IMR-90 (cell line): ENCODE measurements at regions not wholly inside any gene's neighbourhood (a gene's known extent, or its start where the extent isn't known, plus 50 kb on each side); places are given as distances from the start of the nearest gene placed in this dataset.

ENCODE experiments used
- ATAC-seq: fragments of 200-7000 bp; cut with Tn5 transposase; 2 replicates; pipeline ENCODE4 v1.9.1; 2020; ENCODE audit warnings: low read depth, mild to moderate bottlenecking, moderate library complexity
- BruUV-seq: library from RNA; stranded (reverse); fragments of 400-500 nt; replicated peaks from 2 replicates; lab custom pipeline; 2021; lab: Mats Ljungman, UMichigan
- CTCF ChIA-PET: fragments of 300-600 bp; formaldehyde crosslinking; extraction: SDS; loops from one replicate; lab custom pipeline; 2021; ENCODE audit warnings: antibody characterized with exemption; lab: Yijun Ruan, JAX
- POLR2A ChIA-PET: fragments of 300-600 bp; sonication (Branson Sonifier 250); formaldehyde crosslinking; loops from one replicate; lab custom pipeline; 2022; ENCODE audit warnings: antibody characterized with exemption; ENCODE audit not compliant: unreplicated experiment; lab: Charles Lee
- DNase-seq: peaks from one replicate; pipeline ENCODE4 v3.0.0; 2013
- H2AFZ ChIP-seq: replicated peaks from 2 replicates; pipeline ENCODE3; 2013; ENCODE audit warnings: low read length, mild to moderate bottlenecking; ENCODE audit not compliant: poor library complexity
- H2AK5ac ChIP-seq: 2 replicates; pipeline ENCODE4 v1.6.1; 2013; ENCODE audit warnings: low read depth, low read length, inconsistent platforms
- H2AK9ac ChIP-seq: replicated peaks from 2 replicates; pipeline ENCODE3; 2013; ENCODE audit warnings: mild to moderate bottlenecking, low read depth, low read length, moderate library complexity; ENCODE audit not compliant: poor library complexity
- H2BK120ac ChIP-seq: 2 replicates; pipeline ENCODE4 v1.6.1; 2013; ENCODE audit warnings: low read depth, low read length, inconsistent platforms
- H2BK15ac ChIP-seq: 3 replicates; pipeline ENCODE4 v1.6.1; 2013; ENCODE audit warnings: low read depth, low read length, inconsistent platforms
- H2BK20ac ChIP-seq: 2 replicates; pipeline ENCODE4 v1.6.1; 2013; ENCODE audit warnings: low read depth, mild to moderate bottlenecking, inconsistent platforms, low read length, moderate library complexity
- H2BK5ac ChIP-seq: 2 replicates; pipeline ENCODE4 v1.6.1; 2013; ENCODE audit warnings: mild to moderate bottlenecking, low read depth, low read length, inconsistent platforms; ENCODE audit not compliant: poor library complexity, severe bottlenecking
- H3K14ac ChIP-seq: replicated peaks from 2 replicates; pipeline ENCODE4 v1.6.1; 2013; ENCODE audit warnings: low read depth, low read length, inconsistent platforms
- H3K18ac ChIP-seq: 2 replicates; pipeline ENCODE4 v1.6.1; 2013; ENCODE audit warnings: low read depth, low read length, control low read depth
- H3K23ac ChIP-seq: 2 replicates; pipeline ENCODE4 v1.6.1; 2013; ENCODE audit warnings: low read depth, low read length, inconsistent platforms
- H3K27ac ChIP-seq: 2 replicates; pipeline ENCODE4 v1.5.1; 2013; ENCODE audit warnings: mild to moderate bottlenecking, control low read depth, low read length; ENCODE audit not compliant: insufficient read depth
- H3K27me3 ChIP-seq: 2 replicates; pipeline ENCODE4 v1.6.1; 2013; ENCODE audit warnings: low read length; ENCODE audit not compliant: control insufficient read depth, insufficient read depth
- H3K36me3 ChIP-seq: 2 replicates; pipeline ENCODE4 v1.6.1; 2013; ENCODE audit warnings: low read length, mixed read lengths; ENCODE audit not compliant: control insufficient read depth, insufficient read depth
- H3K4ac ChIP-seq: 2 replicates; pipeline ENCODE4 v1.6.1; 2013; ENCODE audit warnings: low read depth, low read length, inconsistent platforms
- H3K4me1 ChIP-seq: 2 replicates; pipeline ENCODE4 v1.6.1; 2013; ENCODE audit warnings: low read length, mixed read lengths; ENCODE audit not compliant: control insufficient read depth, insufficient read depth
- H3K4me2 ChIP-seq: 2 replicates; pipeline ENCODE4 v1.6.1; 2013; ENCODE audit warnings: low read depth, mild to moderate bottlenecking, control low read depth, low read length, moderate library complexity
- H3K4me3 ChIP-seq: 2 replicates; pipeline ENCODE4 v1.5.1; 2013; ENCODE audit warnings: low read depth, mild to moderate bottlenecking, control low read depth, low read length, moderate library complexity; ENCODE audit not compliant: insufficient read depth
- H3K56ac ChIP-seq: 2 replicates; pipeline ENCODE4 v1.6.1; 2013; ENCODE audit warnings: low read length, inconsistent platforms; ENCODE audit not compliant: insufficient read depth; ENCODE audit errors: extremely low read depth
- H3K79me1 ChIP-seq, 2 experiments: 2 replicates each; pipeline ENCODE4 v1.6.1; 2013; ENCODE audit warnings: low read length in 2 of 2, inconsistent platforms in 1 of 2, low read depth in 1 of 2
- H3K9ac ChIP-seq: 2 replicates; pipeline ENCODE4 v1.6.1; 2013; ENCODE audit warnings: low read depth, low read length, control low read depth
- H3K9me1 ChIP-seq: 2 replicates; pipeline ENCODE4 v1.6.1; 2013; ENCODE audit warnings: low read length, inconsistent platforms; ENCODE audit not compliant: insufficient read depth
- H3K9me3 ChIP-seq: 2 replicates; pipeline ENCODE4 v1.6.1; 2013; ENCODE audit warnings: low read length; ENCODE audit not compliant: control insufficient read depth, insufficient read depth
- H4K20me1 ChIP-seq: 2 replicates; pipeline ENCODE4 v1.6.1; 2013; ENCODE audit warnings: low read length, inconsistent platforms; ENCODE audit not compliant: insufficient read depth
- H4K5ac ChIP-seq: 2 replicates; pipeline ENCODE4 v1.6.1; 2013; ENCODE audit warnings: mild to moderate bottlenecking, low read depth, low read length, control low read depth
- H4K8ac ChIP-seq, 2 experiments: 2 replicates each; pipeline ENCODE4 v1.6.1; 2013; ENCODE audit warnings: low read depth in 2 of 2, low read length in 2 of 2, control low read depth in 1 of 2, inconsistent platforms in 1 of 2
- H4K91ac ChIP-seq: 2 replicates; pipeline ENCODE4 v1.6.1; 2013; ENCODE audit warnings: low read depth, low read length, inconsistent platforms; ENCODE audit not compliant: insufficient read depth
- BHLHE40 ChIP-seq: fragments of 150-350 bp; IDR thresholded peaks from 2 replicates; pipeline ENCODE4 v1.6.1; 2016; ENCODE audit warnings: mild to moderate bottlenecking, low read depth, low read length
- POLR2A ChIP-seq: IDR thresholded peaks from 2 replicates; pipeline ENCODE4 v1.6.1; 2012; ENCODE audit warnings: mild to moderate bottlenecking, low read depth, low read length
- WGBS, 2 experiments: methylation state at CpG; one replicate each; pipeline versions ENCODE4 v1.1.5 to v1.1.7; 2013; ENCODE audit warnings: missing lambda C conversion rate in 2 of 2; ENCODE audit not compliant: insufficient read length in 1 of 2; ENCODE audit errors: extremely low coverage in 2 of 2; 5-methylcytosine and 5-hydroxymethylcytosine counted together
- dilution Hi-C: fragments of 300-500 bp; cut with HindIII; formaldehyde crosslinking; loops from one replicate; pipeline ENCODE4 v1.14.3; 2018; ENCODE audit warnings: low sequenced_read_pairs; ENCODE audit not compliant: unreplicated experiment
- in situ Hi-C: fragments of 300-500 bp; cut with MboI; formaldehyde crosslinking; loops from 3 replicates; pipeline ENCODE4 v1.14.3; 2019; ENCODE audit warnings: low sequenced_read_pairs, inconsistent platforms, mixed read lengths
- intact Hi-C: fragments of 100-400 bp; cut with micrococcal nuclease; formaldehyde crosslinking; loops from 2 replicates; pipeline ENCODE4 v1.10.0; 2022

GRCh38 chr2:76312236-76312635, 601.5 kb upstream of the GCFC2 start:
- Histone ChIP-seq H3K9me3 (no peaks in the 10 kb centered on the region), H4K20me1 (no peaks in the 10 kb centered on the region), H4K5ac (no peak overlapping the region), H3K36me3 (no peaks in the 10 kb centered on the region), H2AK9ac (no peak overlapping the region), H2BK15ac (no peak overlapping the region), H3K56ac (no peak overlapping the region), H4K8ac (no peak overlapping the region), H3K27ac (no peak overlapping the region), H2BK5ac (no peak overlapping the region), H3K4me2 (no peak overlapping the region), H2BK20ac (no peak overlapping the region), H3K18ac (no peak overlapping the region), H3K9me1 (no peaks in the 10 kb centered on the region), H2BK120ac (no peak overlapping the region), H3K4me1 (no peaks in the 10 kb centered on the region), H3K79me1 (no peaks in the 10 kb centered on the region), H2AK5ac (no peak overlapping the region), H3K27me3 (no peaks in the 10 kb centered on the region), H3K9ac (no peak overlapping the region), H3K23ac (no peak overlapping the region), H3K14ac (no peak overlapping the region), H2AFZ (no peak overlapping the region), H3K4ac (no peak overlapping the region), H3K4me3 (no peak overlapping the region), H4K91ac (no peak overlapping the region)
- POLR2A ChIA-PET, result no interaction called here
- CTCF ChIA-PET, result no interaction called here
- WGBS, 2 experiments, result no CpG with 5 or more reads among the region's 4 CpGs
- DNase-seq (no peak), ATAC-seq (no peak)
- no TSS peak for BruUV-seq
- TF ChIP-seq POLR2A, result no peak
- no peak for TF ChIP-seq BHLHE40
- in situ Hi-C loops (no loop called here), dilution Hi-C loops (no loop called here), intact Hi-C loops (no loop called here)
